ENCODE measurements at regions not wholly inside any gene's neighbourhood (a gene's known extent, or its start where the extent isn't known, plus 50 kb on each side); places are given as distances from the start of the nearest gene placed in this dataset.

DNA sequence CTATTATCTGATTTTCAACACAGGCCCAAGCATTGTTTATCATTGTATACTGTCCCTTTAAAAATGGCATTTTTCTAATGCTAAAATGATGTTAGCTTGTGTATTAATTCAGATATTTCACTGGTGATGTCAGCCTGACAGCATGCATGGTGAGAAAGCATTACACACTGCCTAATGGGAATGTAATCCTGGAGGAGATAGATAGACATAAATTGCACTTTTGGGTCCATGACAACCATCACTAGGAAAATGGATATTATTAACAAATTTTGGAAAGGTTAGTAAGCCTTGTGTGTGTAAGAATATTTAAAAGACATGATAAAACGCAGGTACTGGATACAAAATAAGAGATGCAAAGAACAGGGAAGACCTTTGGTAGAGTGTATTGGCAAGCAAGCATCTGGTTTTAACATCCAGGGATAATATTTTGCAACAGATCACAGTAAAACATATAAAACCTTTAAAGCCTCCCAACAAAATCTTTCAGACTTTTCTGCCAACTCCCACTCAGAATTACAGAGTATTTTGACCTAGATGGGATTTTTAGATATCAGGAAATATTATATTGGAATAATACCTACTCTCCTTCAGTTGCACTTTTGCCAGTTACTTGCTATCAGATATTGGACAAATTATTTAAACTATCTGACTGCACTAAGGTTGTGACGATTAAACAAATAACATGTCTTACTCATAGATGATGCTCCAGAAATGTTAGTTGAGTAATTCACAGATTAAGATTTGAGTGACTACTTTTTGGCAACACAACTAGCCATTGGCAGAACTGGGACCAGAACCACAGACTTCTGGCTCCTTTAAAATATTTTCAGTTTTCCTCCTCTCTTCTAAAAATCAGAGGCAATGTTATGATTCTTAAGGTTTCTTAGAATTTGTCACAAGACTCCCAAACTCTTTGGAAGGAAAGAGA lies 291.6 kb upstream of the SEMA3C start:
- Histone ChIP-seq H3K9me3 (no peaks in the 10 kb centered on the region), H3K4me1 (no peaks in the 10 kb centered on the region), H3K4me3 (no peak overlapping the region), H3K27ac (no peak overlapping the region), H3K36me3 (no peaks in the 10 kb centered on the region), H3K27me3 (no peaks in the 10 kb centered on the region)
- TF ChIP-seq EP300 (IDR thresholded peaks at IDR 0.05) (no peak), POLR2AphosphoS5 (IDR thresholded peaks at IDR 0.05) (no peak), POLR2A (IDR thresholded peaks at IDR 0.05) (no peak)
- TF ChIP-seq, protein P1, sequence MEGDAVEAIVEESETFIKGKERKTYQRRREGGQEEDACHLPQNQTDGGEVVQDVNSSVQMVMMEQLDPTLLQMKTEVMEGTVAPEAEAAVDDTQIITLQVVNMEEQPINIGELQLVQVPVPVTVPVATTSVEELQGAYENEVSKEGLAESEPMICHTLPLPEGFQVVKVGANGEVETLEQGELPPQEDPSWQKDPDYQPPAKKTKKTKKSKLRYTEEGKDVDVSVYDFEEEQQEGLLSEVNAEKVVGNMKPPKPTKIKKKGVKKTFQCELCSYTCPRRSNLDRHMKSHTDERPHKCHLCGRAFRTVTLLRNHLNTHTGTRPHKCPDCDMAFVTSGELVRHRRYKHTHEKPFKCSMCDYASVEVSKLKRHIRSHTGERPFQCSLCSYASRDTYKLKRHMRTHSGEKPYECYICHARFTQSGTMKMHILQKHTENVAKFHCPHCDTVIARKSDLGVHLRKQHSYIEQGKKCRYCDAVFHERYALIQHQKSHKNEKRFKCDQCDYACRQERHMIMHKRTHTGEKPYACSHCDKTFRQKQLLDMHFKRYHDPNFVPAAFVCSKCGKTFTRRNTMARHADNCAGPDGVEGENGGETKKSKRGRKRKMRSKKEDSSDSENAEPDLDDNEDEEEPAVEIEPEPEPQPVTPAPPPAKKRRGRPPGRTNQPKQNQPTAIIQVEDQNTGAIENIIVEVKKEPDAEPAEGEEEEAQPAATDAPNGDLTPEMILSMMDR (IDR thresholded peaks at IDR 0.05), result no peak
- no peak for DNase-seq (ENCODE audit: low spot score in 2 of 2)
- 53% methylated on average over 2 of the region's 2 CpGs for WGBS

DNA sequence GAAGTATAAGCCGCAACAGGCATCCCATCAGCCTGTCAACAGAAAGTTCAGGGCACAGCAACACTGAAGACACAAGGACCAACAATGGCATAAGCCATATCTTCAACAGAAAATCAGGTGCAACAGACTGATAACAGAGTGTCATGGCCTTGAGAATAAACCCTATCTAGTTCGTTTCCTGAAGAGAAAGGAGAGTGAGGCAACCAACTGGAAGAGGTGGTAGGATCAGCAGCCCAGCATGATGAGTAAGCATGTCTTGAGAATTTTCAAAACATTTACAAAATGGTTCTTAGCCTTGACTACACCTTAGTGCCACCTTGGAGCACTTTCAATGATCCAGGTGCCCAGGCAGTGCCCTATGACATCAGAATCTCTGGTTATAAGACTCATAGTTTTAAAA lies 290.2 kb upstream of the SEMA3C start:
- DNase-seq (ENCODE audit: low spot score in 2 of 2), result no peak
- Histone ChIP-seq H3K4me1 (no peaks in the 10 kb centered on the region), H3K4me3 (no peak overlapping the region), H3K36me3 (no peaks in the 10 kb centered on the region), H3K9me3 (no peaks in the 10 kb centered on the region), H3K27ac (no peak overlapping the region), H3K27me3 (no peaks in the 10 kb centered on the region)
- 70% methylated on average over 2 of the region's 2 CpGs for WGBS
- TF ChIP-seq EP300 (IDR thresholded peaks at IDR 0.05), result no peak
- TF ChIP-seq, protein P1 (IDR thresholded peaks at IDR 0.05), result no peak
- TF ChIP-seq POLR2AphosphoS5 (IDR thresholded peaks at IDR 0.05), result no peak
- no peak for TF ChIP-seq POLR2A (IDR thresholded peaks at IDR 0.05)

DNA sequence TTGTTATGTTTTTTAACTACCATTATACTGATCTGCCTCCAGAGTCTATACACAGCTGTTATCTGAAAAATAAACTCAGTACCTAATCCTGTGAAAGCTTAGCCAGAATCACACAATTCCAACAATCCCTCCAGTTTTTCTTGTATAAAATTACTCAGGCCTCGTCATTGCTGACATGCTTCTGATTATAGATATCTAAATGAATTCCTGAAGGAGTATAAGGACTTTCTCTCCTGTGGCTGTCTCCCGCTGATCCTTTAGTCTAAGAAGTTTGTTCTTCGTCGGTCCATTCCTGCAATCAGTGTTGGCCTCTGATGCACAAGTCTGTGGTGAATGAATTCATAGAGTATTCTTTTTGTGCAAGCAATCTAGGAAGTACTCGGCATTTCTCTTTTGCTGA lies 288.9 kb upstream of the SEMA3C start:
- Histone ChIP-seq H3K4me3 (no peak overlapping the region), H3K9me3 (no peaks in the 10 kb centered on the region), H3K36me3 (no peaks in the 10 kb centered on the region), H3K27me3 (no peaks in the 10 kb centered on the region), H3K4me1 (no peaks in the 10 kb centered on the region), H3K27ac (no peak overlapping the region)
- TF ChIP-seq, protein P1 (IDR thresholded peaks at IDR 0.05), result no peak
- TF ChIP-seq EP300 (IDR thresholded peaks at IDR 0.05) (no peak), POLR2AphosphoS5 (IDR thresholded peaks at IDR 0.05) (no peak), POLR2A (IDR thresholded peaks at IDR 0.05) (no peak)
- no peak for DNase-seq (ENCODE audit: low spot score in 2 of 2)
- WGBS, result 81% methylated on average over 5 of the region's 5 CpGs

DNA sequence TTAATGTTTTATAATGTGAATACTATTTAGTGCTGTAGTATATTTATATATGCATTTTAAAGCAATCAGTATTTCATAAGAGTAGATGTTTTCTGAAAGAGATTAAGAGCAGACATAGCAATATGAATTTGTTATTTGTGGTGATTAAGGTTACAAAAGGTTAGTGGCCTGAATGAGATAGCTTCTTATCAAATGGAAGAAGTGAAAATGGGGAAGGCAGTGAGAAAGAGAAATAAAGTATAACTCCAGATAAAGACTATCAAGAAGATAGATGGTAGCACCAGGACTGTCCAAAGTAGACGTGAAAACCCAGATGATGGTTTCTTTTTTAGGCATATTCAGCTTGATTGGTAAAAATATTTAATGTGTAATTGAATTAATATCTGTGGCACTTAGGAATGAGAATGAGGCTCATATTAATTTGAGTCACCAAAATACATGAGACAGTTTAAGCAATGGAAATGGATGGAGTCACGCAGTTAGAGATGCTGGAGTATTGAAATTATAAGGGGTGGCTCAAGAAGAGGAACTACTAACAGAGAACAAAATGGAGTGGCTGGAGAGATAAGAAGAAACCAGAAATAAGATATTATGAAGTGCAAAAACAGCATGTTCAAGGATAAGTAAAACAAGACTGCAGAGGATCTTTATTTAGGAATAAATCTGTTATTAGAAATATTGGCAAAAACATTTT lies 288.0 kb upstream of the SEMA3C start:
- no peak for DNase-seq (ENCODE audit: low spot score in 2 of 2)
- no peaks in the 10 kb centered on the region for H3K36me3 ChIP-seq
- TF ChIP-seq POLR2A (IDR thresholded peaks at IDR 0.05), result no peak
- TF ChIP-seq, protein P1 (IDR thresholded peaks at IDR 0.05), result no peak
- TF ChIP-seq POLR2AphosphoS5 (IDR thresholded peaks at IDR 0.05), result no peak
- no peak for TF ChIP-seq EP300 (IDR thresholded peaks at IDR 0.05)
- no peak overlapping the region for H3K4me3 ChIP-seq
- no peak overlapping the region for H3K27ac ChIP-seq
- H3K27me3 ChIP-seq, result no peaks in the 10 kb centered on the region
- 93% methylated on average over 2 of the region's 2 CpGs for WGBS
- no peaks in the 10 kb centered on the region for H3K4me1 ChIP-seq
- no peaks in the 10 kb centered on the region for H3K9me3 ChIP-seq

DNA sequence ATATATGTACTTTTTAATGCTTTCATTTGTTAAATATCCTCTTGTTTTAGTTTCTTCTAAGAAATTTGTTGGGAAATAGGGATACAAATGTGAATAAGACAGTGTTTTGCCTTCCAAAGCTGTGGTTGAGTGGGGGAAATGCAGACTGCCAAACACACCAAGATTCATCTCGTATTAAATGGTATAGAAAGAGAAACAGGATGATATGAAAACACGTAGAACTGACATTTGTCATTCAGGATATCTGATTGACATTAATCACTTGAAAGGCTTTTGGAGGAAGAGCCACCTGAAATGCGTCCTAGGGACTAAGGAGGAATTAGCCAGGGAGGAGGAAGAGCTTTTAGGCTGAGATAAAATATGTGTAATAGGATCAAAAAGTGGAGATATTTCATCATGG lies 287.4 kb upstream of the SEMA3C start:
- Histone ChIP-seq H3K4me3 (no peak overlapping the region), H3K27me3 (no peaks in the 10 kb centered on the region), H3K4me1 (no peaks in the 10 kb centered on the region), H3K27ac (no peak overlapping the region), H3K36me3 (no peaks in the 10 kb centered on the region), H3K9me3 (no peaks in the 10 kb centered on the region)
- TF ChIP-seq POLR2AphosphoS5 (IDR thresholded peaks at IDR 0.05), result no peak
- no peak for TF ChIP-seq POLR2A (IDR thresholded peaks at IDR 0.05)
- no peak for TF ChIP-seq EP300 (IDR thresholded peaks at IDR 0.05)
- TF ChIP-seq, protein P1 (IDR thresholded peaks at IDR 0.05), result no peak
- DNase-seq (ENCODE audit: low spot score in 2 of 2), result no peak
- WGBS, result 83% methylated on average over 3 of the region's 3 CpGs

Measured in suprapubic skin (tissue), 4 donors.